VCaP (cell line): ENCODE measurements at regions not wholly inside any gene's neighbourhood (a gene's known extent, or its start where the extent isn't known, plus 50 kb on each side); places are given as distances from the start of the nearest gene placed in this dataset.

Experiments used
- H3K27ac ChIP-seq: fragments of 450-650 bp; 2 replicates; pipeline ENCODE4 v1.5.1; 2017
- CTCF ChIP-seq: fragments of 450-650 bp; conservative IDR thresholded peaks from 2 replicates; pipeline ENCODE4 v1.5.1; 2017; ENCODE audit warnings: mild to moderate bottlenecking, moderate library complexity

- TF ChIP-seq CTCF = no peak
- no peak overlapping the region for H3K27ac ChIP-seq
Measured at GRCh38 chr9:16344343-16344742, 526.1 kb downstream of the BNC2 start.

GRCh38 chr9:16345902-16346301, 524.6 kb downstream of the BNC2 start:
- no peak overlapping the region for H3K27ac ChIP-seq
- TF ChIP-seq CTCF = no peak

GRCh38 chr9:16347886-16348285, 522.6 kb downstream of the BNC2 start:
- no peak overlapping the region for H3K27ac ChIP-seq
- TF ChIP-seq CTCF = no peak

GRCh38 chr9:16348531-16348930, 521.9 kb downstream of the BNC2 start:
- no peak overlapping the region for H3K27ac ChIP-seq
- TF ChIP-seq CTCF = no peak

GRCh38 chr9:16352251-16352650, 518.2 kb downstream of the BNC2 start:
- H3K27ac ChIP-seq = no peak overlapping the region
- no peak for TF ChIP-seq CTCF

GRCh38 chr9:16352791-16353401, 517.6 kb downstream of the BNC2 start:
- H3K27ac ChIP-seq = no peak overlapping the region
- no peak for TF ChIP-seq CTCF

GRCh38 chr9:16356196-16356765, 514.2 kb downstream of the BNC2 start:
- H3K27ac ChIP-seq = no peak overlapping the region
- no peak for TF ChIP-seq CTCF
